B cell (primary cell): ENCODE measurements at regions not wholly inside any gene's neighbourhood (a gene's known extent, or its start where the extent isn't known, plus 50 kb on each side); places are given as distances from the start of the nearest gene placed in this dataset.

Source experiments
- ATAC-seq: fragments of 200-7000 bp; cut with Tn5 transposase; one replicate; pipeline ENCODE4 v1.10.0; 2021; ENCODE audit warnings: low read depth, mild to moderate bottlenecking, moderate number of reproducible peaks, moderate library complexity
- CTCF ChIA-PET: fragments of 350-600 bp; sonication (Branson Sonifier 250); formaldehyde crosslinking; loops from one replicate; lab custom pipeline; 2021; ENCODE audit warnings: antibody characterized with exemption, inconsistent platforms; lab: Charles Lee
- POLR2A ChIA-PET: fragments of 350-600 bp; sonication (Branson Sonifier 250); formaldehyde crosslinking; loops from one replicate; lab custom pipeline; 2021; ENCODE audit warnings: antibody characterized with exemption; lab: Charles Lee
- DNase-seq: peaks from one replicate; pipeline ENCODE4 v3.0.0; 2013
- H2AFZ ChIP-seq: 2 replicates; pipeline ENCODE4 v1.6.1; 2012; ENCODE audit warnings: mild to moderate bottlenecking, low read depth, low read length; ENCODE audit not compliant: insufficient read depth, poor library complexity, severe bottlenecking
- H3K27ac ChIP-seq, 2 donors: 1 replicate in 1 of 2; 2 replicates in 1 of 2; pipeline ENCODE4 v1.5.1; 2012 to 2013; ENCODE audit warnings: low read length in 2 of 2, mild to moderate bottlenecking in 2 of 2, moderate library complexity in 1 of 2
- H3K27me3 ChIP-seq, 4 experiments: fragments of 200-600 bp in 1 of 4; sonication (generic) in 1 of 4; replicated peaks in 1 of 4; 1 replicate in 2 of 4; 2 replicates in 2 of 4; pipeline versions ENCODE4 v1.6.1 to v1.7.0; 2013 to 2016; ENCODE audit warnings: low read length in 3 of 4, mild to moderate bottlenecking in 2 of 4, mixed read lengths in 1 of 4, moderate library complexity in 1 of 4; ENCODE audit not compliant: insufficient read depth in 4 of 4, control insufficient read depth in 3 of 4; ENCODE audit errors: control extremely low read depth in 1 of 4
- H3K36me3 ChIP-seq, 2 experiments: replicated peaks in 1 of 2; 1 replicate in 1 of 2; 2 replicates in 1 of 2; pipeline versions ENCODE4 v1.6.1 to v1.7.1; 2013; ENCODE audit warnings: low read length in 1 of 2; ENCODE audit not compliant: insufficient read depth in 2 of 2, control insufficient read depth in 1 of 2; ENCODE audit errors: control extremely low read depth in 1 of 2, extremely low read depth in 1 of 2
- H3K4me1 ChIP-seq, 2 donors: fragments of 200-600 bp in 1 of 2; sonication (generic) in 1 of 2; 1 replicate in 1 of 2; 2 replicates in 1 of 2; pipeline versions ENCODE4 v1.5.1 to v1.6.1; 2013 to 2017; ENCODE audit warnings: low read length in 2 of 2; ENCODE audit not compliant: control insufficient read depth in 2 of 2, insufficient read depth in 2 of 2
- H3K4me2 ChIP-seq: replicated peaks from 2 replicates; pipeline ENCODE3; 2012; ENCODE audit warnings: mild to moderate bottlenecking, low read depth, low read length; ENCODE audit not compliant: poor library complexity, severe bottlenecking
- H3K4me3 ChIP-seq, 5 experiments: fragments of 200-600 bp in 1 of 5; sonication (generic) in 1 of 5; 1 replicate in 3 of 5; 2 replicates in 2 of 5; pipeline versions ENCODE4 v1.5.1 to v1.7.0; 2011 to 2016; ENCODE audit warnings: low read length in 4 of 5, mild to moderate bottlenecking in 4 of 5, low read depth in 2 of 5, control low read depth in 1 of 5, moderate library complexity in 1 of 5; ENCODE audit not compliant: insufficient read depth in 1 of 5; ENCODE audit errors: control extremely low read depth in 1 of 5, extremely low read depth in 1 of 5
- H3K79me2 ChIP-seq: fragments of 200-600 bp; sonication (generic); one replicate; pipeline ENCODE4 v1.6.0; 2016; ENCODE audit warnings: low read length; ENCODE audit not compliant: control insufficient read depth, insufficient read depth
- H3K9ac ChIP-seq: fragments of 200-600 bp; sonication (generic); 2 replicates; pipeline ENCODE4 v1.6.1; 2017; ENCODE audit warnings: mild to moderate bottlenecking, low read length, moderate library complexity
- H3K9me3 ChIP-seq, 3 donors: one replicate each; pipeline versions ENCODE4 v1.6.1 to v1.7.1; 2013; ENCODE audit warnings: low read length in 2 of 3; ENCODE audit not compliant: control insufficient read depth in 2 of 3, insufficient read depth in 1 of 3; ENCODE audit errors: control extremely low read depth in 1 of 3
- H4K20me1 ChIP-seq: 2 replicates; pipeline ENCODE4 v1.6.0; 2012; ENCODE audit warnings: mild to moderate bottlenecking, low read length; ENCODE audit not compliant: insufficient read depth, control insufficient read depth, poor library complexity, severe bottlenecking
- H3K27ac Mint-ChIP-seq: one replicate; pipeline ENCODE4 v1.8.0; 2021; ENCODE audit warnings: mixed read lengths
- H3K27me3 Mint-ChIP-seq: one replicate; pipeline ENCODE4 v1.8.0; 2021; ENCODE audit warnings: mixed read lengths
- H3K4me1 Mint-ChIP-seq: one replicate; pipeline ENCODE4 v1.8.0; 2021; ENCODE audit warnings: mixed read lengths
- H3K4me3 Mint-ChIP-seq: one replicate; pipeline ENCODE4 v1.8.0; 2021; ENCODE audit warnings: mixed read lengths
- H3K9me3 Mint-ChIP-seq: one replicate; pipeline ENCODE4 v1.8.0; 2022; ENCODE audit warnings: mixed read lengths; ENCODE audit not compliant: insufficient read depth
- EZH2 ChIP-seq: IDR thresholded peaks from 2 replicates; pipeline ENCODE4 v1.6.1; 2012; ENCODE audit warnings: borderline replicate concordance, low read depth, mild to moderate bottlenecking, moderate library complexity, low read length; ENCODE audit not compliant: insufficient read depth, poor library complexity, severe bottlenecking
- WGBS: methylation state at CpG from one replicate; pipeline ENCODE4 v1.1.5; 2013; ENCODE audit warnings: missing lambda C conversion rate; ENCODE audit not compliant: insufficient coverage; 5-methylcytosine and 5-hydroxymethylcytosine counted together
- intact Hi-C: fragments of 100-400 bp; cut with micrococcal nuclease; formaldehyde crosslinking; loops from one replicate; pipeline ENCODE4 v1.10.0; 2022
- TF ChIP-seq, protein P1 (sequence below): fragments of 200-600 bp; IDR thresholded peaks from one replicate; pipeline ENCODE4 v1.8.0; 2022; ENCODE audit warnings: antibody characterized with exemption, mild to moderate bottlenecking

DNA sequence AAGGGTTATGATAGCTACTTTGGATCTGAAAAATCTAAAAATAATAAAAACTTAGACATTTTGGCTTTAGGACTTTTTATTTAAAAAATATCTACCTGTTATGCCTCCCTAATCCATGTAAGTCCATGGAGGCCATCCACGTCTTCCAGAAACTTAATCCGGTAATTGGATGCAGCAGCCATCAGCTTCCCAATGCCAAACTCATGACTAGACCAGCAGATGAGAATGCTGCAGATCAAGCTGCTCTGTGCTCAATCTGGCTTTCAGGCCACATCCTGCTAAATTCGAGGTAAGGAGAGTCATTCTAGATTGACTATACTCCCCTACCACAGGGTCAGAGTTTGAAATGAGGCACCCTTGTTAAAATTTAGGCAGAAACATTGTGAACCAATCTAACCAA is 168.5 kb upstream of the TCERG1L start:
- Mint-ChIP-seq H3K27me3 (no peaks in the 10 kb centered on the region), H3K4me1 (no peaks in the 10 kb centered on the region), H3K9me3 (peaks cover 5% of the 10 kb centered on the region), H3K27ac (no peak overlapping the region), H3K4me3 (no peak overlapping the region)
- Histone ChIP-seq H3K9ac (no peak overlapping the region), H3K27me3 (no peaks in the 10 kb centered on the region), H2AFZ (no peak overlapping the region), H4K20me1 (no peaks in the 10 kb centered on the region), H3K4me1 (no peaks in the 10 kb centered on the region), H3K27ac (no peak overlapping the region), H3K9me3 (peaks cover 0 to 3% (median 0%) of the 10 kb centered on the region in 3 donors), H3K79me2 (no peaks in the 10 kb centered on the region), H3K4me2 (no peak overlapping the region), H3K36me3 (no peaks in the 10 kb centered on the region), H3K4me3 (no peak overlapping the region)
- TF ChIP-seq, protein P1, sequence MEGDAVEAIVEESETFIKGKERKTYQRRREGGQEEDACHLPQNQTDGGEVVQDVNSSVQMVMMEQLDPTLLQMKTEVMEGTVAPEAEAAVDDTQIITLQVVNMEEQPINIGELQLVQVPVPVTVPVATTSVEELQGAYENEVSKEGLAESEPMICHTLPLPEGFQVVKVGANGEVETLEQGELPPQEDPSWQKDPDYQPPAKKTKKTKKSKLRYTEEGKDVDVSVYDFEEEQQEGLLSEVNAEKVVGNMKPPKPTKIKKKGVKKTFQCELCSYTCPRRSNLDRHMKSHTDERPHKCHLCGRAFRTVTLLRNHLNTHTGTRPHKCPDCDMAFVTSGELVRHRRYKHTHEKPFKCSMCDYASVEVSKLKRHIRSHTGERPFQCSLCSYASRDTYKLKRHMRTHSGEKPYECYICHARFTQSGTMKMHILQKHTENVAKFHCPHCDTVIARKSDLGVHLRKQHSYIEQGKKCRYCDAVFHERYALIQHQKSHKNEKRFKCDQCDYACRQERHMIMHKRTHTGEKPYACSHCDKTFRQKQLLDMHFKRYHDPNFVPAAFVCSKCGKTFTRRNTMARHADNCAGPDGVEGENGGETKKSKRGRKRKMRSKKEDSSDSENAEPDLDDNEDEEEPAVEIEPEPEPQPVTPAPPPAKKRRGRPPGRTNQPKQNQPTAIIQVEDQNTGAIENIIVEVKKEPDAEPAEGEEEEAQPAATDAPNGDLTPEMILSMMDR, result no peak
- TF ChIP-seq EZH2, result no peak
- ATAC-seq, result no peak
- no peak for DNase-seq
- WGBS, result 88% methylated on average over 2 of the region's 3 CpGs
- CTCF ChIA-PET, result no interaction called here
- POLR2A ChIA-PET, result no interaction called here
- intact Hi-C loops, result no loop called here

DNA sequence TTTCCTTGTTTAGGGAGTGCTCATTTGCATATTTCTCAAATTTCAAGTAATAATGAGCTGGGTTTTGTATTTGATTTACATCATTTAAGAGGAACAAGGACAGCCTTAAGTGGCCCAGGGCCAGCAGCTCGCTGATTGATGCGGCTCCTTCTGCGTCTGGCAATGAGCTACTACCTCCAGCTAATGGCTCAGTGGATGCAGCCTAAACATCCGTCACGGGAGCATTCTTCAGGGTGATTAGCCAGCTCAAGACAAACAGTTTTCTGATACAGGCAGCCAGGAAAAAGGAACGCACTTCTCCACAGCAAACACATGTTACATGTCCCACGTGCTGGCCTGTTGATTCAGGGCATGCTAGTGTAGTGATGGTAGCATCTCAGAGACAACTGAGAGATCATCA is 169.3 kb upstream of the TCERG1L start:
- no peak overlapping the region for H3K4me3 Mint-ChIP-seq
- ChIA-PET POLR2A (no interaction called here), CTCF (no interaction called here)
- H3K27me3 ChIP-seq, result no peaks in the 10 kb centered on the region
- no peak overlapping the region for H2AFZ ChIP-seq
- intact Hi-C loops, result no loop called here
- H3K9me3 ChIP-seq, result no peaks in the 10 kb centered on the region
- no peaks in the 10 kb centered on the region for H4K20me1 ChIP-seq
- WGBS, result 63% methylated on average over 4 of the region's 7 CpGs
- TF ChIP-seq, protein P1, result no peak
- TF ChIP-seq EZH2, result no peak
- no peaks in the 10 kb centered on the region for H3K4me1 Mint-ChIP-seq
- no peak overlapping the region for H3K27ac ChIP-seq
- no peak for ATAC-seq
- no peaks in the 10 kb centered on the region for H3K79me2 ChIP-seq
- H3K36me3 ChIP-seq, result no peaks in the 10 kb centered on the region
- H3K9ac ChIP-seq, result no peak overlapping the region
- H3K27ac Mint-ChIP-seq, result no peak overlapping the region
- no peaks in the 10 kb centered on the region for H3K27me3 Mint-ChIP-seq
- H3K4me1 ChIP-seq, result no peaks in the 10 kb centered on the region
- DNase-seq, result no peak
- peaks cover 5% of the 10 kb centered on the region for H3K9me3 Mint-ChIP-seq
- H3K4me2 ChIP-seq, result no peak overlapping the region
- H3K4me3 ChIP-seq, result no peak overlapping the region
